SK-N-SH (cell line): ENCODE measurements at regions not wholly inside any gene's neighbourhood (a gene's known extent, or its start where the extent isn't known, plus 50 kb on each side); places are given as distances from the start of the nearest gene placed in this dataset.

Source experiments
- CHD2 ChIP-seq: fragments of 150-350 bp; IDR thresholded peaks from 2 replicates; pipeline ENCODE4 v1.6.1; 2018; ENCODE audit warnings: low read length; ENCODE audit not compliant: partially characterized antibody
- EZH2phosphoT487 ChIP-seq: fragments of 200-600 bp; sonication (generic); IDR thresholded peaks from 2 replicates; pipeline ENCODE4 v1.6.1; 2017; ENCODE audit warnings: low read depth, mixed run types, mild to moderate bottlenecking, antibody characterized with exemption, moderate library complexity, borderline replicate concordance
- IRF3 ChIP-seq: fragments of 150-350 bp; IDR thresholded peaks from 2 replicates; pipeline ENCODE4 v1.6.1; 2016; ENCODE audit warnings: mild to moderate bottlenecking, low read depth, low read length
- JUND ChIP-seq: IDR thresholded peaks from 2 replicates; pipeline ENCODE4 v1.4.0; 2012
- MXI1 ChIP-seq: IDR thresholded peaks from 2 replicates; pipeline ENCODE4 v1.6.1; 2012; ENCODE audit warnings: mild to moderate bottlenecking, low read depth, low read length, improper control_type of control experiment
- POLR2AphosphoS5 ChIP-seq: IDR thresholded peaks from 2 replicates; pipeline ENCODE4 v1.6.1; 2012; ENCODE audit warnings: low read depth, low read length
- TEAD4 ChIP-seq: IDR thresholded peaks from 2 replicates; pipeline ENCODE4 v1.4.0; 2012; ENCODE audit warnings: mild to moderate bottlenecking, borderline replicate concordance; ENCODE audit not compliant: insufficient read depth
- TF ChIP-seq, protein P1 (sequence below): fragments of 200-600 bp; sonication (generic); IDR thresholded peaks from 2 replicates; pipeline ENCODE4 v1.6.1; 2017; ENCODE audit warnings: antibody characterized with exemption, mild to moderate bottlenecking, moderate library complexity

DNA sequence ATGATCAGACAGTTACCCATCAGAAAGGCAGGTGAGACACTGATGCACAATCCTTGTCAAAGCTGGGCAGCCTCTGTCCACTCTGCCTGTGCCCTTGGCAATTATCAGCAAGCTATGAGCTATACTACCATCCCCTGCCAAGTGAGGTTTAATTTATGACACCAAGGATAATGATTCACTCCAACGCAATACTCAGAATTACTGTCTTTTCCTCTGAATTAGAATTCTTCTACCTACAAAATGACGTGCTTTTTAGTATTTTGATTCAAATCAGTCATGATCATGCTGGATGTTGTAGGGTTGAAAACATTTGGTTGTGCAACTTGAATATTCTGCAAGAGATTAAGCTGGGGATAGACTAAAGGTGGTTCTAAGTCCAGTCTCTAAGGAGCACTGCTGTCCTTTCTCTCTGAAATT is 116.8 kb upstream of the SOX9 start:
- TF ChIP-seq TEAD4 (no peak), POLR2AphosphoS5 (no peak), EZH2phosphoT487 (no peak), JUND (no peak), IRF3 (no peak), MXI1 (no peak), CHD2 (no peak)
- TF ChIP-seq, protein P1, sequence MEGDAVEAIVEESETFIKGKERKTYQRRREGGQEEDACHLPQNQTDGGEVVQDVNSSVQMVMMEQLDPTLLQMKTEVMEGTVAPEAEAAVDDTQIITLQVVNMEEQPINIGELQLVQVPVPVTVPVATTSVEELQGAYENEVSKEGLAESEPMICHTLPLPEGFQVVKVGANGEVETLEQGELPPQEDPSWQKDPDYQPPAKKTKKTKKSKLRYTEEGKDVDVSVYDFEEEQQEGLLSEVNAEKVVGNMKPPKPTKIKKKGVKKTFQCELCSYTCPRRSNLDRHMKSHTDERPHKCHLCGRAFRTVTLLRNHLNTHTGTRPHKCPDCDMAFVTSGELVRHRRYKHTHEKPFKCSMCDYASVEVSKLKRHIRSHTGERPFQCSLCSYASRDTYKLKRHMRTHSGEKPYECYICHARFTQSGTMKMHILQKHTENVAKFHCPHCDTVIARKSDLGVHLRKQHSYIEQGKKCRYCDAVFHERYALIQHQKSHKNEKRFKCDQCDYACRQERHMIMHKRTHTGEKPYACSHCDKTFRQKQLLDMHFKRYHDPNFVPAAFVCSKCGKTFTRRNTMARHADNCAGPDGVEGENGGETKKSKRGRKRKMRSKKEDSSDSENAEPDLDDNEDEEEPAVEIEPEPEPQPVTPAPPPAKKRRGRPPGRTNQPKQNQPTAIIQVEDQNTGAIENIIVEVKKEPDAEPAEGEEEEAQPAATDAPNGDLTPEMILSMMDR: no peak
